T-helper 2 cell treated with Interferon-gamma antibody and Interleukin-4, amounts not matched to agents 100 ng/mL and 5 ng/mL, for 36 hours (primary cell): ENCODE measurements at regions not wholly inside any gene's neighbourhood (a gene's known extent, or its start where the extent isn't known, plus 50 kb on each side); places are given as distances from the start of the nearest gene placed in this dataset.

ENCODE experiments used
- intact Hi-C: fragments of 100-400 bp; cut with micrococcal nuclease; formaldehyde crosslinking; loops from one replicate; pipeline ENCODE4 v1.15.1; 2023

DNA sequence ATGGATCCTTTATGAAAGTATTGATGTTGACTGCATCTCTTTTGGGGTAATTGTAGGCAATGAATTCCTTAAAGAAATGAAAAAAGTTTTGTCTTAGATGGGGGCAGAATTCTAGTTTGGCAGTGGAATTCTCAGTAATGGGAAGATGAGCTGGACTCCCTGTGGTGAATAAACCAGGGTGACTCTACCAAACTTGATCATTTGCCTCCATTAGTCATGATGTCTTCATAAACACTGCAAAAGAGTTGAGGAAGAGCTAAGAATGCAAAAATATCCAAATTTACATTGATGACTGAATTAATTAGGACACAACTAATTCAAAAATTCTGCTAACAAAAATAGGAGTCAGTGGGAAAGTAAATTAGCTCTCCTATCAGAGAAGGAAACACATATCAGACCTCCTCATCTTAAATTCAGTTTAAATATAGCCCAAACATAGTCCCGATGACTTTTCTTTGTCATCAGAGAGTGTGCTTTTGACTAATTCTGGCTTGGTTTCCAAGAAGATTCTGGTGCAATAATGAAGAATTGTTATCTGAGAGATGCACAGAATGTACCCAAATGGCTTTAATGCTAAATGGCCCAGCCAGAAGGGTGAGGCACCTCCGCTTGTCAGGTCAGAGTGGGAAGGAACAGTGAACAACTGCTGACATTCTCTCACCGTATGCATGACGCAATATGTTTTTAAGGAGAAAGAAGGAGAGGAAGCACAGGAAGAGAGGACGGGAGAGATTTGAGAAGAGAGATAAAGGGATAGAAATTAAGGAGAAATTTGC is 525.1 kb downstream of the LMO4 start:
- intact Hi-C loops: no loop called here

DNA sequence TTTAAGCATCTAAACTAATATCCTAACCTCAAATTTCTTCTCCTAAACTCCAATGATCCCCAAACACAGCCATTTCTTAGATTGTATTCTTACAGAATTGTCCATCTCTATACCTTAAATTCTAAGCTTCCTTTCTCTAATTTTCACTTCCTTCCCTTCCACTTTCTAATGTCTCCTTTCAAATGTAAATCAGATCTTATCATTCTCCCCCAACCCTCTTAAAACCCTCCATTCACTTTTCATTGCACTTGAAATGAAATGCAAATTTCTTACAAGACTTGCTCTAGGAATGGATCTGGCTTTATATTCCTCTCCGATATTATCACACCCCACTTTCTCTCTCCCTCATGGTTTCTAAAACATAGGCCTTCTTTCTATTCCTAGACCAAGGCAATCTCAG is 534.6 kb downstream of the LMO4 start:
- intact Hi-C loops: no loop called here

GRCh38 chr1:87864676-87865075 is 536.0 kb downstream of the LMO4 start:
- intact Hi-C loops: no loop called here

DNA sequence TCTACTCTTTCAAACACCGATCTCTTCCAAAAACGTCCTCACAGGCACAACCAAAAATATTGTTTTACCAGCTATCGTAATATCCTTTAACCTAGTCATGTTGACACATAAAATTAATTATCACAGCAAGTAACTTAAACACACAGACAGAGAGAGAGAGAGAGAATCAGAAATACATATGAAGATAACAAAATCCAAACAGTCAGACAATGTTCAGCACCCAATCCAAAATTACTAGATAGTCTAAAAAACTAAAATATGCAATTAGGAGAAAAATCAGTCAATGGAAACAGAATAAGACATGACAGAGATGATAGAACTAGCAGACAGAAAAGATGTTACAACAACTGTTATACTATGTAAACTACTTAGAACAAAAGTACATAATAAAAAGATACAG is 537.7 kb downstream of the LMO4 start:
- intact Hi-C loops: no loop called here

DNA sequence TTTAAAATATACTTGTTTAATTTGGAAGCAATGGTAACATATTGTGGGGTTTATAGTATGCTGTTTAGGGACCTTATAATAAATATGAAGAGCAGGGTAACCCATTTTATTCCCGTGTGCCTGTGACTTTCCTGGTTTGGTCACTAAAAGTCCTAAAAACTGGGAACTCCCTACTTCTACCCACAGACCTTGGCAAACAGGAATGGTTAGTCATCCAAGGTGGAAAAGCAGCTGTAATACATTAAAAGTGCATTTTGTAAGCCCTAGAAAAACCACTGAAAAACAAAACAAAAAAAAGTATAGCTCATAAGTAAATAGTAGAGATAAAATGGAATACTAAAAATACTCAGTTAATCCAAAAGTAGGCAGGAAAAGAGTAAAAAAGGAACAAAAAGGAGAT is 538.9 kb downstream of the LMO4 start:
- intact Hi-C loops: no loop called here

GRCh38 chr1:87869567-87869966 is 540.9 kb downstream of the LMO4 start:
- intact Hi-C loops: no loop called here

DNA sequence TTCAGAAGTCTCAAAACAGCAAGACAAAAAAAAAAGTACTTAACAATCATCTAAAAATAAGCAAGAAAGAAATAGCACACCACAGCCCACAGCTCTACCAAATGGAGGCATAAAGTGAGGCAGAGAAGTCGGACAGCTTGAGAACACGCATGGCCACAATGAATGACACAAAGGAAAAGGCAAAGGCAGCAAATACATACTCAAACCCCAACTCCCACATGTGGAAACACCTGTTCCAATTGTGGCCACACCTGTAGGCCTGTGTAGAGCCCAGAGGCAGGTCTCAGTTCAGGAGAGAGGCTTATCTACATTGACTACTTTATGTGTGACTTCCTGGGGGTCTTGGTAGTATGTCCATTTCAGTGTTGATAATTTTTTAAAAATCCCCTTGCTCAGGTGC is 543.5 kb downstream of the LMO4 start:
- intact Hi-C loops: no loop called here

GRCh38 chr1:87872692-87873091 is 544.0 kb downstream of the LMO4 start:
- intact Hi-C loops: no loop called here

DNA sequence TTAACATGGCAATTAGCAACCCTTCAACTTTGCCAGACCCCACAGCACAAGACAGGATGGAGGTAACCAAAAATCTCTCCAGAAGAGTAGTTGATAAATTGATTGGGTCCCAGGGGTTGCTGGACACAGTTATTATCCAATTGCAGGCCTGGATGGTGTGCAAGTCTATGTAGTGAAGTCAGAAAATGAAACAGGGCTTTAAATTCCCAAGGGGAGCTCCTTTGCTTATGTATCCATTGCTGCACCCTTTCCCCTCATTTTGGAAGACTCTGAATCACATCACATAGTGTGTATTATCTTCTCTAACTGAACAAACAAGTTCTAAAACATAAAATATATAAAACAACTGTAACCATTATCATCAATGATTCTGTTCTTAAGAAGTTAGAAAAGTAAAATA is 550.2 kb downstream of the LMO4 start:
- intact Hi-C loops: no loop called here

- intact Hi-C loops: no loop called here
These were observed 551.5 kb downstream of the LMO4 start for GRCh38 chr1:87880098-87880760.

DNA sequence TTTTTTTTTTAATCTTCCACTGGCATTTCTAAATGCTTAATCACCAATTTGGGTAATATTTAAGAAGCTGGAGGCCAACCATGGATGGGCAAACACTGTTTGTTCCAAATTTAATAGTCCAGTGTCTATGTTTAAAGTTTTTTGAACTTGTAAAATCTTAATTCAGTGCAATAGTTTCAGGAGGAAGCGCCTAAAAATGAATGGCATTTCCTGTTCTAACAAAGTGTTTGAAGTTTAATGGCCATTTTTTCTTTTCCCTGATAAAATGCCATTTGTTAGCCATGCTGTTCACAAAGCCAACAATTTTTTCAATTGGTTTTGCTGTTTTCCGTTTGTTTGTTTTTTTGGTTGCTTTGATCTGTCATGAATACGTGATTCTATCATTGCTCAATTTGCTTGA is 552.1 kb downstream of the LMO4 start:
- intact Hi-C loops: no loop called here

DNA sequence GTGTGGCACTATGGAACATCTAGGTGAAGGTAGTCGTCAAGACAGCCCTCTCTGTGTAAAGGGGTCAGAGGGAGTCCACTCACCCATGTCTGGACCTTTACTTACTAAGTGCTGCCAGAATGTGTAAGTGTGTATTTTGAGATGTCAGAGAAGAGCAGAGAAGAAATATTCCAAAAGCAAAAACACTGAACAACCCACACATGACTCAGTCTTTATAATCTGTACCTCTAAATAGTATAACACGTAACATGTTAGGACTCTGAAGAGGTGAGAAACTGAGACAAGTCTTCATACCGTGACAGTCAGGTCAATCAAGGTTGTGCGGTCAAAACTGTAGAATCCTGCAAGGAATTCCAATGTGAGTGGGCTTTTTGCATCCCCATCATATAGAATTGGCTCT is 555.2 kb downstream of the LMO4 start:
- intact Hi-C loops: no loop called here

DNA sequence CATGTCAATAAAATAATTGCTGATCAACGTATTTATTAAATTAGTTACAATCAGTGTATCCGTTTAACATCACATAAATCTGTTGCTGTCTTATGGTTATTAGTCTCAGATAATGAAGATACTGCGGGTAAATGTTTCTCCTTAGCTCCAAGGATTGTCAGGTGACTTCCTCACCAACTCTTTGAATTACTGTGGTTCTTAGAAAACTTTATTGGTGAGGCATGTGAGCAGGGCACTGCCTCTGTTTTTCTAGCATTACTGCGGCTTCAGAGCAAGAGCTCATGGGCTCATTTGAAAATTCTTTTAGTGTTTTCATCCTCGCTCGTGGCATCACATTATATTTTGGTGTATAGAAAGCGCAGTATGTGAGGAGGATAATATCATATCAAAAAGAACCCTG is 555.9 kb downstream of the LMO4 start:
- intact Hi-C loops: no loop called here

GRCh38 chr1:87885278-87886025 is 556.8 kb downstream of the LMO4 start:
- intact Hi-C loops: no loop called here

DNA sequence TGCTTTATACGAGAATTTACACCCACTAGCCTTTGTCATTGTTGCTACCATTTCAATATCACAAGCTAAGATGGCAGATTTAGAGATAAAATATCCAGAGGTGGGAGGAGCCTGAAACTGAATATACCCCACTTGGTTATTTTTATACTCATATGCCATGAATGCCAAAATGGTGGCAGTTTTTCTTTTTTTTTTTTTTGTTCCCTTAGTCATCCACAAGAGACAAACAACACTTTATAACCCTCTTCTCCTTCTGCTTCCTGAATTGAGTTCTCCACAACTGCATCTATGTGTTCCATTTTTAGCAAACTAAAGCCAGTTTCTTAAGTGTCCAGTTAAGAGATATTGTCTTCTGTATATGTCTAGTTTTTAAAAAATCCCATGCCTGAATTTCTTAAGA is 558.4 kb downstream of the LMO4 start:
- intact Hi-C loops: no loop called here

DNA sequence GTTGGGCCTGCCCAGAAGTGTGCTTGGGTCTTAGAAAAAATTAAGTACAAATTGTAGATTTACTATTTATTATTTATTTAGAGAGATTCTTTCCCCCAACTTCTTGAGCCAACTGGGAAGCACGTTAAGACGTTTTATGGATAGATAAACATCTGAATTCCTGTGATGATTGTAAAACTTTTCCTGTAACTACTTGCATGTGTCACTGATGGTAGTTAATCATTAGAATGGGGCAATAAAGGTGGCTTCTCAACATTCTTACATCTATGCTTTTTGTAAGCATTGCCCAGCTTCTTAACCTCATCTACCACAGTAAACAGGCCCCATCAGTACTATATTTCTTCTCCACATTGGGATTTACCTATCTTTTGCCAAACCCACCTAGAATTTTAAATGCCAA is 559.8 kb downstream of the LMO4 start:
- intact Hi-C loops: no loop called here

GRCh38 chr1:87894062-87894461 is 565.4 kb downstream of the LMO4 start:
- intact Hi-C loops: no loop called here

DNA sequence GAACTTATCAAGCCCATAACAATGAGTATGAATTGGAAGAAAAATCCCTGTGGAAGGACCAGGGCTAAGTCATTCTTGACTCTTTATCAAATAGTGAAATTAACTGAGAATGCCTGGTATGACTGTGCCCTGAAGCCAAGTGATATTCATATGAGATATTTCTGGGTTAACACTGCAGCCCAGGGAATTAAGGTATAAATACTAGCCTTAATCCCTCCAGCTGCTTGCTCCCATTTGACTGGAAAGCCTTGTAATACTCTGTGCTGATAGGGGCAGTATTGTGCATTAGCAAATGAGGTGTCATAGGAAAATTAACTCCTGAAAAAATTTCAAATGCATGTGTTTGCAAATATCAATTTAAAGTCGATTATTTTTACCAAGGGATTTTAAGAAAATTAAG is 568.8 kb downstream of the LMO4 start:
- intact Hi-C loops: no loop called here

GRCh38 chr1:87898431-87898830 is 569.8 kb downstream of the LMO4 start:
- intact Hi-C loops: no loop called here

- intact Hi-C loops: no loop called here
These were observed 570.3 kb downstream of the LMO4 start for GRCh38 chr1:87899017-87899416.

DNA sequence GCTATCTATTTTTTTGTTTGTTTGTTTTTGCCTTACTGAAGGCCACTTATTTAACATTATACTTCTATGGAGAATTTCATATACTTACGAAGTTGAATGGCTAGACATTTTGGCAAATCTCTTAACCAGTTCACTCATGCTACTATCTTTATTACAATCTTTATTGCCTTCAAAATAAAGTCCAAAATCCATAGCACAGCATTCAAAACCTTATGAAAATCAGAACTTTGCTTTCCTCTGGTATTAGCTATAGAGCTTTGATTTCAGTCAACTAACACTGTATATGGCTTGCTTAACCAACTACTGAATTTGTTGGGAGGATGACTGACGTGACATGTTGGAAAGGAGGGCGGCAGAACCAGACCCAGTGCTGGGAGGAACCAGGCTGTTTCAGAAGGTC is 571.1 kb downstream of the LMO4 start:
- intact Hi-C loops: no loop called here

DNA sequence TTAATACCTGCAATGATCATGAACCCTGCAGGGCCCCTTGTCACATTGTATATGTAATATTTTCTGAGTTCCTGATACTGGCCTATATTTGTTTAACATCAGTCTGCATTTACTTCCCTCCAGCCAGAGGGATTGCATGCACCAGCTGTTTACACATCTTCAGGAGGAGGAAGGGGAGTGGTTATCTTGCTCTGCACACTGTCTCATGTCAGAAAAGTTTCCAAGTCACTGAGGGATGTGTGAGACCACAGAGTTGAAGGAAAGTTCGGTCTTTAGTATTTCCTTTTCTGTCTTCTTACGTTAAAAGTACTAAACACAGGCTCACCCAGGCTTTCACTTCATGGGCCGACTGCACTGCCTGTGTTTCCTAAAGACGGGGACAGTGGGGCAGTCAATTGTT is 574.1 kb downstream of the LMO4 start:
- intact Hi-C loops: no loop called here

- intact Hi-C loops: no loop called here
These were observed 574.6 kb downstream of the LMO4 start for GRCh38 chr1:87903242-87903641.
